OCI-LY1 (cell line): ENCODE measurements at regions not wholly inside any gene's neighbourhood (a gene's known extent, or its start where the extent isn't known, plus 50 kb on each side); places are given as distances from the start of the nearest gene placed in this dataset.

Source experiments
- H2AFZ ChIP-seq: fragments of 200-600 bp; sonication (generic), shearing (Covaris generic); 2 replicates; pipeline ENCODE4 v1.6.0; 2014; ENCODE audit warnings: antibody characterized with exemption, mild to moderate bottlenecking, low read length
- H3F3A ChIP-seq: fragments of 200-600 bp; sonication (generic), shearing (Covaris generic); 2 replicates; pipeline ENCODE4 v1.6.0; 2014; ENCODE audit warnings: mild to moderate bottlenecking, antibody characterized with exemption, low read length, moderate library complexity; ENCODE audit not compliant: insufficient read depth
- H3K27ac ChIP-seq: fragments of 200-600 bp; sonication (generic); 2 replicates; pipeline ENCODE4 v1.5.1; 2014; ENCODE audit warnings: low read length, mixed run types, mild to moderate bottlenecking, low read depth; ENCODE audit not compliant: poor library complexity, severe bottlenecking
- H3K27me3 ChIP-seq: fragments of 200-600 bp; sonication (generic); 2 replicates; pipeline ENCODE4 v1.6.0; 2014; ENCODE audit warnings: antibody characterized with exemption, mild to moderate bottlenecking, low read length, moderate library complexity; ENCODE audit not compliant: insufficient read depth
- H3K36me3 ChIP-seq: fragments of 200-600 bp; sonication (generic); 2 replicates; pipeline ENCODE4 v1.6.1; 2014; ENCODE audit warnings: mild to moderate bottlenecking, antibody characterized with exemption, low read length, moderate library complexity, mixed read lengths; ENCODE audit not compliant: insufficient read depth
- H3K4me1 ChIP-seq: fragments of 200-600 bp; sonication (generic); 2 replicates; pipeline ENCODE4 v1.5.1; 2014; ENCODE audit warnings: mild to moderate bottlenecking, low read length, moderate library complexity; ENCODE audit not compliant: insufficient read depth, severe bottlenecking
- H3K4me2 ChIP-seq: fragments of 200-600 bp; sonication (generic), shearing (Covaris generic); 2 replicates; pipeline ENCODE4 v1.6.1; 2014; ENCODE audit warnings: low read length
- H3K4me3 ChIP-seq: fragments of 200-600 bp; sonication (generic); 2 replicates; pipeline ENCODE4 v1.5.1; 2014; ENCODE audit warnings: low read length, low read depth, mild to moderate bottlenecking, mixed read lengths; ENCODE audit not compliant: poor library complexity, severe bottlenecking
- H3K79me2 ChIP-seq: fragments of 200-600 bp; shearing (Covaris generic); 2 replicates; pipeline ENCODE4 v1.6.1; 2016; ENCODE audit warnings: mixed run types, low read length, mixed read lengths; ENCODE audit not compliant: insufficient read depth
- H3K9ac ChIP-seq: fragments of 200-600 bp; sonication (generic), shearing (Covaris generic); 2 replicates; pipeline ENCODE4 v1.6.1; 2014; ENCODE audit warnings: mild to moderate bottlenecking, low read length, mixed read lengths
- H3K9me2 ChIP-seq: fragments of 200-600 bp; sonication (generic), shearing (Covaris generic); 2 replicates; pipeline ENCODE4 v1.6.1; 2014; ENCODE audit warnings: low read depth, mild to moderate bottlenecking, low read length, mixed read lengths
- H3K9me3 ChIP-seq: fragments of 200-600 bp; shearing (Covaris generic); 2 replicates; pipeline ENCODE4 v1.6.1; 2014; ENCODE audit warnings: low read length, mixed read lengths
- H4K20me1 ChIP-seq: fragments of 200-600 bp; sonication (generic), shearing (Covaris generic); 2 replicates; pipeline ENCODE4 v1.6.0; 2016; ENCODE audit warnings: mild to moderate bottlenecking, low read length; ENCODE audit not compliant: insufficient read depth
- EZH2 ChIP-seq: fragments of 200-600 bp; sonication (generic), shearing (Covaris generic); IDR thresholded peaks from 2 replicates; pipeline ENCODE4 v1.8.0; 2017; ENCODE audit warnings: borderline replicate concordance, mixed run types, mild to moderate bottlenecking, antibody characterized with exemption, low read length, moderate library complexity, mixed read lengths
- TF ChIP-seq, protein P1 (sequence below): fragments of 200-600 bp; sonication (generic), shearing (Covaris generic); IDR thresholded peaks from 2 replicates; pipeline ENCODE4 v1.5.1; 2017; ENCODE audit warnings: mild to moderate bottlenecking, antibody characterized with exemption, low read length, moderate library complexity, mixed read lengths

GRCh38 chr12:90061809-90062208 lies 353.2 kb upstream of the ATP2B1 start:
- H2AFZ ChIP-seq, result no peak overlapping the region
- no peaks in the 10 kb centered on the region for H3K9me2 ChIP-seq
- H3K4me2 ChIP-seq, result no peak overlapping the region
- no peak overlapping the region for H3K27ac ChIP-seq
- no peaks in the 10 kb centered on the region for H3K36me3 ChIP-seq
- peaks cover 7% of the 10 kb centered on the region for H3K4me1 ChIP-seq
- H3K4me3 ChIP-seq, result no peak overlapping the region
- H3K79me2 ChIP-seq, result no peaks in the 10 kb centered on the region
- no peaks in the 10 kb centered on the region for H3K27me3 ChIP-seq
- H3K9ac ChIP-seq, result no peak overlapping the region
- H4K20me1 ChIP-seq, result no peaks in the 10 kb centered on the region
- no peaks in the 10 kb centered on the region for H3K9me3 ChIP-seq
- TF ChIP-seq, protein P1, sequence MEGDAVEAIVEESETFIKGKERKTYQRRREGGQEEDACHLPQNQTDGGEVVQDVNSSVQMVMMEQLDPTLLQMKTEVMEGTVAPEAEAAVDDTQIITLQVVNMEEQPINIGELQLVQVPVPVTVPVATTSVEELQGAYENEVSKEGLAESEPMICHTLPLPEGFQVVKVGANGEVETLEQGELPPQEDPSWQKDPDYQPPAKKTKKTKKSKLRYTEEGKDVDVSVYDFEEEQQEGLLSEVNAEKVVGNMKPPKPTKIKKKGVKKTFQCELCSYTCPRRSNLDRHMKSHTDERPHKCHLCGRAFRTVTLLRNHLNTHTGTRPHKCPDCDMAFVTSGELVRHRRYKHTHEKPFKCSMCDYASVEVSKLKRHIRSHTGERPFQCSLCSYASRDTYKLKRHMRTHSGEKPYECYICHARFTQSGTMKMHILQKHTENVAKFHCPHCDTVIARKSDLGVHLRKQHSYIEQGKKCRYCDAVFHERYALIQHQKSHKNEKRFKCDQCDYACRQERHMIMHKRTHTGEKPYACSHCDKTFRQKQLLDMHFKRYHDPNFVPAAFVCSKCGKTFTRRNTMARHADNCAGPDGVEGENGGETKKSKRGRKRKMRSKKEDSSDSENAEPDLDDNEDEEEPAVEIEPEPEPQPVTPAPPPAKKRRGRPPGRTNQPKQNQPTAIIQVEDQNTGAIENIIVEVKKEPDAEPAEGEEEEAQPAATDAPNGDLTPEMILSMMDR, result no peak
- no peak for TF ChIP-seq EZH2
- H3F3A ChIP-seq, result no peaks in the 10 kb centered on the region

DNA sequence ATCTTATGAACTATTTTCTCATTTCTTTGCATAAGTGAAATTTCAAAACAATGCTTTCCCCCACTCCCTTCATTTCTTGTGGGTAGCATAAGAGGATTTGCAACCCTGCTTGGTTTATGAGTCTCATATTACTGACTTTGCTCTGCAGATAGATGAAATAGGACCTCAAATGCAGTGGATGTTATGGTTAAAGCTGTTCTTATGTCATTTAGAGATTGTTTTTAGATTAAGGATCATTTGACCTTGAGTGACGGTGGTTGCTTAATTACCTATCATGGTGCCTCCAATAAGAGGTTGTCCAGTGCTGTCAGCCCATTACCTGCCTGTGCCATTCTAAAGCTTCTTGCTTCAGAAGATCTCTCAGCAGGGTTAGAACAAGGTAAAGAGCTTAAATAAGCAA lies 351.4 kb upstream of the ATP2B1 start:
- Histone ChIP-seq H3K36me3 (no peaks in the 10 kb centered on the region), H3K4me2 (no peak overlapping the region), H3F3A (no peaks in the 10 kb centered on the region), H3K79me2 (no peaks in the 10 kb centered on the region), H3K27ac (no peak overlapping the region), H3K9ac (no peak overlapping the region), H3K4me3 (no peak overlapping the region), H3K9me2 (no peaks in the 10 kb centered on the region), H4K20me1 (no peaks in the 10 kb centered on the region), H2AFZ (no peak overlapping the region), H3K27me3 (no peaks in the 10 kb centered on the region), H3K4me1 (peaks cover 3% of the 10 kb centered on the region), H3K9me3 (no peaks in the 10 kb centered on the region)
- no peak for TF ChIP-seq EZH2
- TF ChIP-seq, protein P1, result no peak

GRCh38 chr12:90058704-90059103 lies 350.1 kb upstream of the ATP2B1 start:
- TF ChIP-seq, protein P1, result no peak
- TF ChIP-seq EZH2, result no peak
- H3K4me1 ChIP-seq, result no peaks in the 10 kb centered on the region
- no peak overlapping the region for H2AFZ ChIP-seq
- H3K79me2 ChIP-seq, result no peaks in the 10 kb centered on the region
- no peaks in the 10 kb centered on the region for H3F3A ChIP-seq
- no peak overlapping the region for H3K4me3 ChIP-seq
- no peaks in the 10 kb centered on the region for H3K9me2 ChIP-seq
- no peak overlapping the region for H3K27ac ChIP-seq
- H3K36me3 ChIP-seq, result no peaks in the 10 kb centered on the region
- H4K20me1 ChIP-seq, result no peaks in the 10 kb centered on the region
- no peaks in the 10 kb centered on the region for H3K27me3 ChIP-seq
- no peak overlapping the region for H3K4me2 ChIP-seq
- H3K9me3 ChIP-seq, result no peaks in the 10 kb centered on the region
- no peak overlapping the region for H3K9ac ChIP-seq
